NCI-H1694 treated with DMSO at 0.1 percent for 48 hours (cell line): ENCODE measurements at regions not wholly inside any gene's neighbourhood (a gene's known extent, or its start where the extent isn't known, plus 50 kb on each side); places are given as distances from the start of the nearest gene placed in this dataset.
"Not testable (repeated sequence)": the region's sequence is repeated elsewhere in the genome, so short reads cannot be mapped to it uniquely, and the experiment has no call there.

Experiments used
- DNase-seq: peaks from one replicate; lab custom pipeline; 2025; lab: John Stamatoyannopoulos, UW

GRCh38 chr21:35309316-35309715 lies 260.2 kb upstream of the RUNX1 start:
- DNase-seq: no peak

- DNase-seq: no peak
These were observed 254.0 kb upstream of the RUNX1 start for GRCh38 chr21:35303085-35303484.

DNA sequence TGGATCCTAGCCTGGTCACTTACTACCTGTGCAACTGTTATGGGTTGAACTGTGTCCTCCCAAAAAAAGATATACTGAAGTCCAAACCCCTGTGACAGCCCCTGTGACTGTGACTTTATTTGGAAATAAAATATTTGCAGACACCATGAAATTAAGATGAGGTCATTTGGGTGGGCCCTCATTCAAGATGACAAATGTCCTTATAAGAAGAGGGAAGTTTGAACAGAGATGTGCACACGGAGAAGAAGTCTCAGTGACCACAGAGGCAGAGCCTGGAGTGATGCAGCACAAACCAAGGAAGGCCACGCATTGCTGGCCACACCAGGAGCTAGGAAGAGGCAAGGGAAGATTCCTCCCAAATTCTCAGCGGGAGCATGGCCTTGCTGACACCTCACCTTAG lies 249.7 kb upstream of the RUNX1 start:
- DNase-seq: no peak

DNA sequence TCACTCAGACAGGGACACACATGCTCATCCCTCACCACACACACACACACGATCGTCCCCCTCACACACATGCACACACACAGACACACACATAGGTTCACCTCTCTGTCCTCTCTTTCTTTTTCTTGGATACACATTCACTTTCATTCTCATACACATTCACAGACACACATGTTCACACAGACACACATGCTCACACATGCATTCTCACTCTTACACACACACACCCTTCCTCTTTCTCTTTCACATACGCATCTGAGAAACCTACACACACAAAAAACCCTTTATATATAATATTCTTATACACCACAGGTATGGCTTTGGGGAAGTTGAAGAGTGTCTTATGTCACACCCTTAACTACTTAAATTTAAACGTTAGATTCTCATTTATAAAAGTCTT lies 248.6 kb upstream of the RUNX1 start:
- DNase-seq: no peak

DNA sequence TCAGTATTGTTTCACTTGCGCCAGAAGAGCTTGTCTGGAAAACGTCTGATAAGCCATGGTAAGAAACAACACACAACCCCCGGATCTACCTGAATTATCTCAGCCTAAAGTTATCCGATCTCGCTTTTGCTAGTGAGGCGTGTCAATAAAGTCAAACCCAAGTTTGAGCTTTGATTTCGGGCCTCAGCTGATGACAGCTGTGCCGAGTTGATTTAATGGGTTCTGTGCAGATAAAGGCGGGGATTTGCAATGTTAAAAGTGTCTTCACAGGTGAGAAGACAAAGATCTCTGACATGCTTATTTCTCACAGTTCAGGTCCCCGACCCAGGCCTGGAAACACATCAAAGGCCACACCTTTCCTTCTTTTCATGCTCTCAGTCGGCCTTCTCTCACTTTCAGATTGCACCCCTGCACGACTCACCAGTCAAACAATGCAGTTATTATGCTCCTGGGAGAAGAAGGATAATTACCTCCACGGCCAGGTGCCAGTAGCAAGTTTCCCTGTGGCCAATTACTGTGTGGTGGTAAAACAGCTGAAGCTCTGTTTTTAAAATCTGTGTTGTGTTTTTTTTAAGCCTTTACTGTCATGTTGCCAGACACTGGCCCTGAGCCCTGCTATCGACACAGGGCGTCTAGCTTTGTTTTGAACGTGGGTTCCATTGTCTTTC lies 245.3 kb upstream of the RUNX1 start:
- DNase-seq: peak; percentile 70

GRCh38 chr21:35291973-35292627 lies 243.0 kb upstream of the RUNX1 start:
- no peak for DNase-seq

GRCh38 chr21:35291034-35291433 lies 241.9 kb upstream of the RUNX1 start:
- DNase-seq: no peak

GRCh38 chr21:35288238-35288637 lies 239.1 kb upstream of the RUNX1 start:
- no peak for DNase-seq

DNA sequence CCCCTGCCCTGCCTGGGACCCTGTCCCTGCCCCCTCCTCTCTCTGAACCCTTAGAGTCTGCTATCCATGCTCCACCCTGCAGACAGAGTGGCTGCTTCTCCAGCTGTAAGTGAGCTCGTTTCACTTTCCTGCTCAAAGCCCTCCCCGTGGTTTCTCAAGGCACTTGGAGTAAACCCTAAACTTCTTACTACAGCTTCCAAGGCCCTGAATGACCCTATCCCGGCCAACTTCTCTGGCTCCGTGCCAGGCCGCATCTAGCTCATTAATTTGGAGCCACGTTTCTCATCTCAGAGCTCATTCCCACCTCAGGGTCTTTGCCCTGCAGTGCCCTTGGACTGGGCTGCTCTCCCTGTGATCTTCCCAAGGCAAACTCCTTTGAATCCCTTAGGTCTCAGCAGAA lies 235.1 kb upstream of the RUNX1 start:
- no peak for DNase-seq

DNA sequence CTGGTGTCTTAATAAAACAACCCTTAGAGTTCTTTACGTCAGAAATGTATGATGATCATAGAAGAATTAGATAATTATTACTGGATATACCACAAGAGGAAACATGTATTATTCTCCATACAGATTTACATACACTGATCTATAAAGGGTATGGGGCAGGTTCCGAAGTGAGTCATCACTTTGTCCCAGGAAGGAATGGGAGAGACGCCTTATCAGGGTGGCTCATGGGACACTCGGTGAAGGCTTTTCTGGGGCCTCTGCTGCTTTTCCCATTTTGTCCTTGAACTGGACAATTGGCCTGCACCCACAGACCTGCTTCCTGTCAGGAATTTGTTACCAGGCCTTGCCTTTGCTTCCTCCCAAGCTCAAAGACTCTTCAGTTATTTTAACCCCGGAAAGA lies 233.8 kb upstream of the RUNX1 start:
- no peak for DNase-seq

- DNase-seq: no peak
These were observed 232.9 kb upstream of the RUNX1 start for GRCh38 chr21:35281956-35282355.

DNA sequence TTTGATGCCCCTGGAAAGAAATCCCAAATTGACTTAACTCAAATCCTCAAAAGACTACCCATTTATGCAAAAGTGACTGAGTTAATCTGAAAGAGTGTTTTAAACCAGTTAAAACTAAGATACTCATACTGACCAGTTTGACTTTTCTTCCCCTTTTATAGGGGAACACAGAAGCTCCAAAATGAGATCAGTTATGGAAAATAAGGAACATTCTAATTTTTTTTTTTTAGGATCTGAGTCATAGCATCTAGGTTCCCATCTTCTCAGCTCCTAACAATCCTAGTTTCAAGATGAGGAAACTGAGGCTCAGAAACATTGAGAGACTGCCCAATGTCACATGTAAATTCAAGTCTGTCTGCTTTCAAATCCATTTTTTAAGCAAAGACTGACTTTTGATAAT lies 231.1 kb upstream of the RUNX1 start:
- no peak for DNase-seq

- DNase-seq: no peak
These were observed 226.7 kb upstream of the RUNX1 start for GRCh38 chr21:35275776-35276175.

DNA sequence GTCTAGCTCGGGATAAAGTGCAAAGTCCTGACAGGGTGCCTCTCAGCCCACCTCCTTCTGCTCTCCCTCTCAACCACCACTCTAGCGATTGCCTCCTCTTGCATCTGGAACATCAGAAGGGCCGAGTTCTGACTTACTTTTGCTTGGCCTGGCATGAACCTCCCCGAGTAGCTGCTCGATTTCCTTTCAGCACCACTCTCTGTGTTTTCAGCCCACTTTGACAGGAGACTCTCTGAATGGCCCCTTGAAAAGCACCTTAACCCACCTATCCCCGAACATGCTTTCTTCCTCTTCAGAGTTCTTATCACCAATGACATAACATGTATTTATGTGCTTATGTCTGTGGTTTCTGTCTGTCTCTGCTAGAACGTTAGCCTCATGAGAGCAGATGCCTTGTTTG lies 225.8 kb upstream of the RUNX1 start:
- no peak for DNase-seq

DNA sequence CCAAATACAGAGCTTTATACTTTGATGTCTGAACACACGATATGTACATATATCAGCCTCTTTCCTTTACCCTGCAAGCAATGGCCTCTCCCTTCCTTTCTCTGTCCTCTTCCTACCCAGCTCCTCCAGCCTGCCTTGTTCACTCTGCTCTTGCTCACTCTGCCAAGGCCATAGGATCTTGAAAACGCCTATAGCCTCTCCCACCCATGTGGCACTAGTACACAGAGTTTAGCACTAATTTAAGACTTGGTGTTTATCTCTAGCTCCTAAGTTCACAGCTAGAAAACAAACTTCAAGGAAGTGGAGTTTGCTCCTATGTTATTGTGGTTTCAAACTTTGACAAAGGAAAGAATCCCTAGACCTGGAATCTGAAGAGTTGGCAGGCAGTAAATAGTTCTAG lies 225.0 kb upstream of the RUNX1 start:
- DNase-seq: no peak

DNA sequence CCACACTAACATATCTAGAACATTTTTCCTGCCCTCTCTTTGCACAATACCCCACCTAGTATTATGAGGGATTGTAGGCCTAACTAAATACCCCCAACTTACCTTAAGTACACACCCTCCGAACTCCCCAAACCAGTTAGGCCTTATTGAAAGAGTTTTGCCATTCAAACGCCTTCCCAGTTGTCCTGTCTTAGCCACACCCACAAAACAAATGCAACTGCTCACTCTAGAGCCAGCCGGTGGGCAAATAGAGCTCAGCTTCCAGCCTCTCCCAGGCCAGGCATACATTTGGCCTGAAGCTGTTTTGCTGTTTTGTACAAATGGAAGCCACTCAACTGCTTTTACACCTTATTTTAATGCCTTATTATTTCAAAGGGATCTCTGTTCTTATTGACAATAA lies 224.2 kb upstream of the RUNX1 start:
- DNase-seq: no peak

DNA sequence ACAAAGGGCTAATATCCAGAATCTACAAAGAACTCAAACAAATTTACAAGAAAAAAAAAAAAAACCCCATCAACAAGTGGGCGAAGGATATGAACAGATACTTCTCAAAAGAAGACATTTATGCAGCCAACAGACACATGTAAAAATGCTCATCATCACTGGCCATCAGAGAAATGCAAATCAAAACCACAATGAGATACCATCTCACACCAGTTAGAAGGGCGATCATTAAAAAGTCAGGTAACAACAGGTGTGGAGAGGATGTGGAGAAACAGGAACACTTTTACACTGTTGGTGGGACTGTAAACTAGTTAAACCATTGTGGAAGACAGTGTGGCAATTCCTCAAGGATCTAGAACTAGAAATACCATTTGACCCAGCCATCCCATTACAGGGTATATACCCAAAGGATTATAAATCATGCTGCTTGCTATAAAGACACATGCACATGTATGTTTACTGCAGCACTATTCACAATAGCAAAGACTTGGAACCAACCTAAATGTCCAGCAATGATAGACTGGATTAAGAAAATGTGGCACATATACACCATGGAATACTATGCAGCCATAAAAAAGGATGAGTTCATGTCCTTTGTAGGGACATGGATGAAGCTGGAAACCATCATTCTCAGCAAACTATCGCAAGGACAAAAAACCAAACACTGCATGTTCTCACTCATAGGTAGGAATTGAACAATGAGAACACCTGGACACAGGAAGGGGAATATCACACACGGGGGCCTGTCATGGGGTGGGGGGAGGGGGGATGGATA lies 222.4 kb upstream of the RUNX1 start:
- not testable (repeated sequence) for DNase-seq

- no peak for DNase-seq
These were observed 219.7 kb upstream of the RUNX1 start for GRCh38 chr21:35268817-35269216.

- DNase-seq: no peak
These were observed 219.2 kb upstream of the RUNX1 start for GRCh38 chr21:35268261-35268660.

GRCh38 chr21:35266546-35266945 lies 217.4 kb upstream of the RUNX1 start:
- no peak for DNase-seq

DNA sequence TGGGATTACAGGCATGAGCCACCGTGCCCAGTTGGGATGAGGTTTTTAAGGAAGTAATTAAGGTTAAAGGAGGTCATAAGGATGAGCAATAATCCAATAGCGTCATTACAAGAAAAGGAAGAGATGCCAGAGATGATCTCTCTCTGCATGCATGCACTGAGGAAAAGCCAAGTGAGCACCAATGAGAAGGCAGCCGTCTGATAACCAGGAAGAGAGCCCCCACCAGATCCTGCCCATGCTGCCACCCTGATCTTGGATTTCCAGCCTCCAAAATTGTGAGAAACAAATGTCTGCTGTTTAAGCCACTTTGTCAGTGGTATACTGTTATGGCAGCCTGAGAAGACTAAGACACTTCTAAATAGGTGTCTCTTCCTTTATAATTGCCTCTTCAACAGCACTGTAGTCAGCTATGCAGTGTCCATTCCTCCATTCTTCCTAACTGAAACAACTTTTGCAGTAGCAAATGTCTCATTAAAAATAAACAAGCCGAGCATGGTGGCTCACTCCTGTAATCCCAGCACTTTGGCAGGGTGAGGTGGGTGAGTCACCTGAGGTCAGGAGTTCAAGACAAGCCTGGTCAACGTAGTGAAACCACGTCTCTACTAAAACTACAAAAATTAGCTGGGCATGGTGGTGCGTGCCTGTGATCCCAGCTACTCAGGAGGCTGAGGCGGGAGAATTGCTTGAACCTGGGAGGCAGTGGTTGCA lies 216.2 kb upstream of the RUNX1 start:
- no peak for DNase-seq

DNA sequence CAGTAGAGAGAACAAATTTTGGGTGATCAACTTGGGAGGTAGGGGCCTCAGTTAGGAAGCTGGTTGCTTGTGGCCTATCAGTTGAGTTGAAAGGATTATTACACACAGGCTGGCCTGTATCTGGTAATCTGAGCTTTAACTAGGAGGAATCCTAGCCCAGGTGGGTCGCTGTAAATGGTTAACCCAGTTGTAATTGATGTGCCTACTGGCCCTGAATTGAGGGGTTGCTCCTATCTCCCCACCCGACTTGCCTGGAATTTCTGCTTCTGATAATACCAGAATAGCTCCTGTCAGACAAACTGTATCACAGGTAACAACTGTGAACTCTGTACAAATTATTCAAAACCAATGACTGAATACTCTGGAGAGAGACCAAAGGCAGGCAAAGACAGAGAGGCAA lies 210.4 kb upstream of the RUNX1 start:
- no peak for DNase-seq

DNA sequence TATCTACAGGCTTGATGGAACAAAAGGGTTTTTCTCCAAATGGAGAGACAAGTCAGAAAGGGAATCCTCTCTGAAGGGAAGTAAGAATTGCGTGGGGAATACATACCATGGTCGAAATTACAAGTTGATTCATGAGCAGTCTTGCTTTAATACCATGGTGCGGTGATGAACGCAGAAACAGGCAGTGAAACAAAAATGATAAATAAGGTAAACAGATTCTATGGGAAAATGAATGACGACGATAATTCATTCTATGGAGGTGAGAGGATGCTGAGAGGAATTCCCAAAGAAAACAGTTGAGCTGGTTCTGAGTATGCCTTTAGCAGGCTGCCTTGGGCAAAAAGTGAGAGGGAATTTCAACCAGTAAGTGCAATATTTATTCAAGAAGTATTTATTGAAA lies 209.4 kb upstream of the RUNX1 start:
- DNase-seq: no peak
